ENCODE measurements at regions not wholly inside any gene's neighbourhood (a gene's known extent, or its start where the extent isn't known, plus 50 kb on each side); places are given as distances from the start of the nearest gene placed in this dataset.
"Not testable (repeated sequence)": the region's sequence is repeated elsewhere in the genome, so short reads cannot be mapped to it uniquely, and the experiment has no call there.

DNA sequence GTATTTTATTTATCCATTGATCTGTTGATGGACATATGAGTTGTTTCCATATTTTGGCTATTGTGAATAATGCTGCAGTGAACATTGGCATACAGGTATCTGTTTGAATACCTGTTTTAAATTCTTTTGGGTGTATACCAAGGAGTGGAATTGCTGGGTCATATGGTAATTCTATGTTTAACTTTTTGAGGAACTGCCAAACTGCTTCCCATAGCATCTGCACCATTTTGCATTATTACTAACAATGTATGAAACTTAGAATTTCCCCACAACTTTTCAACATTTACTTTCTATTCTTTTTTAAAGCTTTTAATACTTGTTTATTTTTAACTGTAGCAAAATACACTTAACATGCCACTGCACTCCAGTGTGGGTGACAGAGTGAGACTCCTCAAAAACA is 57.0 kb upstream of the MSN start:
- no peak for DNase-seq

DNA sequence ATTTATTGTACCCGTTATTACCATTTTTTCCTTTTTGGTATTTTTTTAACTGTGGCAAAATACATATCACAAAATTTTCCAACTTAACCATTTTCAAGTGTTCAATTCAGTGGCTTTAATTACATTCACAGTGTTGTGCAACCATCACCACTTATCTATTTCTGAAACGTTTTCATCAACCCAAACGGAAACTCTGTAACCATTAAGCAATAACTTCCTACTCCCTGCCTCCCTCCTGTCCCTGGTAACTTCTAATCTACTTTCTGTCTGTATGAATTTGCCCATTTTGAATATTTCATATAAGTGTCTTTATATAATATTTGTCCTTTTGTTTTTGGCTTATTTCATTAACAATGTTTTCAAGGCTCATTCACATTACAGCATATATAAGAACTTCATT is 57.4 kb upstream of the MSN start:
- no peak for DNase-seq

DNA sequence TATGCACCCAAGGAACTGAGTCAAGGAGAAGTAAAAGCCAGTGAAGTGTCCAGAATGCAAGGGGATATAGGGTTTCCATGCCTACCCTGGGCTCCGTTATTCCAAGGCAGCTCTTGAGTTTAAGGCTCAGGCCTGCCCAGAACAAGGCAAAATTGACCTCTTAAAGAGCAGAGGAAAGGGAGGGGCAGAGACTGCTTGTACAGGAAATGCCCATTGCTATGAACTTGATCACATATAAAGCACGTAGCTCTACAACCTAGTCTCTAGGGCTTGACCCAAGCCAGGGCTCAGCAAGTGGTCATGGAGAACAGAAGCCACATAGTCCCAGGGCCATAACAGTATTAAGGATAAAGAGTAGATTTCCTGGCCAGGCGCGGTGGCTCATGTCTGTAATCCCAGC is 58.2 kb upstream of the MSN start:
- DNase-seq: no peak

DNA sequence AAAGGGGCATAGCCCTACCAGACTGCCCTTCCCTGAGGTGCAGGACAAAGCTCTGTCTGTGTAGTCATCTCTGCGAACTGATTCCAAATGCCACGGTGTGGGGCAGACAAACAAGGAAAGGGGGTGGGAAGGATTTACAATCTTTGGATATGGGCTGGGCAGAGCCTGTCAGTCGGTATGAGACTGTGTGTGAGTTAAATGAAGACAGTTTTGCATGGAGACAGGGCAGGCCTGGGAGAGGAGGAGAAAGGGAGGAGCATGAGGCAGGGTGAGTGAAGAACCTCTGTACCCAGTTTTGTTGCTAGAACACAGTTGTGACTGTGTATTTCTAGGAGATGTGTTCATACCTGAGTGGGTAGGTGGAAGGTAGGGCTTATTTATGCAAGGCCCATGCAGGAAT is 59.4 kb upstream of the MSN start:
- no peak for DNase-seq

DNA sequence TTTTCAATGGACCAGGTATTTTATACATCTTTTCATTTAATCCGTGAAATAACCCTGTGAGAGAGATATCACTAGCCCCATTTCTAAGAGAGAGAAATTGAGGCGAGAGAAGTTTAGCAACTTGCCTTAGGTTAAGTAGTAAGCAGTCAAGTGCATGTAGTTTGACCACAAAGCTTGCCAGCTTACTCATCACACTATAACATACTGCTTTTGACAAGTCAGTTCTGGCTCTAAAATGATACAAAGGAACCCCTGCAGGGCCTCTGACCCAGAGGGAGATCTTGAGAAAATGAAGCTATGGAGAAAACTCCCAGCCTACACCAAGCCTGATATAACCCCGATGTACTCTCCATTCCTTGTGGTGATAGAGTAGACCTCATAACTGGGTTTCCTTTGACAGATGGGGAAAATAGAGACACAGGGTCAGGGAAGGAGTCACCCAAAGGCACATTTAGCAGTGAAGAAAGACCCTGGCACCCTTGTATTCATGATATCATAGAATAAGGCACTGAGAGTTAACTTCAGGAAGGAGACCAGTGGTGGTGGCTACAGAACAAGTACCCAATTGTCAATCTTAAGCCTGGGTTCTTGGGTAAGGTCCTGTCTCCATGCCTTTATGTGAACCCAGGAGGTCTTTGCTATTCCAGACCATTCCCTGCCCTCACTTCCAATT is 60.2 kb upstream of the MSN start:
- no peak for DNase-seq

DNA sequence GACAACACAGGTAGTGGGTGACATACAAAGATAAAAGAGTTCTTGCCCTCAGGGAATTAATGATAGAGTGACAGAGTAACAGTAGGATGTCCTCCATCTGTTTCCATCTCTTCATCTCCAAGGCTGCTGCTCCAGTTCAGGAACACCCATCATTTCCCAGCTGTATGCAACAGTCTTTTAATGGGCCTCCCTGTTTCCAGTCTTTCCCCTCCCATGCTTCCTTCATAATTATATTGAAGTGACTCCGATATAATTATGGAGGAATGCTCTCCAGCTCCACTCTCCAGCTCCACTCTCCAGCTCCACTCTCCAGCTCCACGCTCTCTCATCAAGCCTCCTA is 65.3 kb upstream of the MSN start:
- DNase-seq: no peak

DNA sequence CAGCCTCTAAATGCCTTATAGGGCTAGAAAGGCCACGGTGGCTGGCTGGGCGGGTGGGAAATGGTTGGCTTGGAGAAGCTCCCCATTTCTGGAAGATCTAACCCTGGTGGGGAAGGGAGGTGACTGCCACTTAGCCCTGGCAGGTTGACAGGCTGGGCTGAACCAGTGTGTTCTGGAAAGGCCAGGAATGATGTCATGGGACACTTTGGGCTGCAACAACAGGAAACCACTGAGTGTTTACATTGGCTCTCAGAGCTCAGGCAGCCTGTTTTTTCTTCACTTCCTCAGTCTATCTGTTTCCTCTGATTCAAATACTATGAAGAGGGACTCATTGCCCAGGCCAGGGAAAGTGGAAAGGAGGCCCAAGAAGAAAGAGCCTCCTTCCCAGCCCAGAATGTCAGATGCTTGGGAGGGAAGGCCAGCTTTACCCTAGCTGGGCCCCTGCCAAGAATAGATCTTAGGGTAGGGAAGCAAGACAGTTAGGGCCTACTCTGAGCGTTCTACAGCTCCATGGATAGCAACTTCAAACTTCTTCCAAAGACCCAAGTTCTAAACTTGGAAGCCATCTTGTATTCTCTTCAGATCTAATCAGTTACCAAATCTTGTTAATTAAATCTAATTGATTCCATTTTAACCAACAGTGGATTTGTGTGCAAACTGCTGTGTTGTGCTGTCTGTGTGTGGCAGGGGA is 65.8 kb upstream of the MSN start:
- peak; percentile 54 for DNase-seq

DNA sequence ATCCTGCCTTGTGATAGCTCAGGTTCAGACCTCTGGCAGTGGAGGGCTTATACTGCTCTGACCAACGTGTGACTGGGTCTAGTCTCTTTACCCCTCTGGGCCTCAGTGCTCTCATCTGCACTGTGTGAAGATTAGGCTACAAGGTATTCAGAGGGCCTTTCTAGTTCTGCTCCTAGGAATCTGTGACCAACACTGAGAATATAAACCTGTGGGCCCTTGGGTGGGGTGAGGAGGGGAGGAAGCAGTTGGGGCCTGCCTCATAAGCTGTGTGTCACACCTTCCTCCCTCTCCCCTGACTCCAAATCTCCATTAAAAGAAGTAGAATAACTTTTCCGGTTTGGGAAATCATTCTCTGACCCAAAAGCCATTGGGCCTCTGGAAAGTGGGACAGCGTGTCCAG is 66.3 kb upstream of the MSN start:
- no peak for DNase-seq

DNA sequence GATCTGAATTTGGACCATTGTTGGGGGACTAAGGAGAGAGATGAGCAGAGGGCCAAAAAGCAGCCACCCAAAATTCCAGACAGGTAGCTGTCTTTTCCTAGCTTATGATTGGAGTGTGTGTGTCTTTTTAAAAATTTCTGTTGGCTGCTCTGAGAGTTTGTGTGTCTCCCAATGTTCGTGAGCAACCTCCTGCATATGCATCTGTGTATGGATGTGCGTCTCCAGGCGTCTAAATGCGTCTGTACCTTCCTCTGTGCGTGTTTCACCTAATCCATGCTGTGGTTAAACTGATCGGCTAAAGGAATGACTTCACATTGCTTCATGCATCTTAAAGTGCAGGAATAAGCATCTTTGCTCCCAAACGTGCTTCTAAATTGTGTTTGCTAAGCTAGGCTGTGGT is 65.5 kb upstream of the LAS1L start:
- DNase-seq: no peak

DNA sequence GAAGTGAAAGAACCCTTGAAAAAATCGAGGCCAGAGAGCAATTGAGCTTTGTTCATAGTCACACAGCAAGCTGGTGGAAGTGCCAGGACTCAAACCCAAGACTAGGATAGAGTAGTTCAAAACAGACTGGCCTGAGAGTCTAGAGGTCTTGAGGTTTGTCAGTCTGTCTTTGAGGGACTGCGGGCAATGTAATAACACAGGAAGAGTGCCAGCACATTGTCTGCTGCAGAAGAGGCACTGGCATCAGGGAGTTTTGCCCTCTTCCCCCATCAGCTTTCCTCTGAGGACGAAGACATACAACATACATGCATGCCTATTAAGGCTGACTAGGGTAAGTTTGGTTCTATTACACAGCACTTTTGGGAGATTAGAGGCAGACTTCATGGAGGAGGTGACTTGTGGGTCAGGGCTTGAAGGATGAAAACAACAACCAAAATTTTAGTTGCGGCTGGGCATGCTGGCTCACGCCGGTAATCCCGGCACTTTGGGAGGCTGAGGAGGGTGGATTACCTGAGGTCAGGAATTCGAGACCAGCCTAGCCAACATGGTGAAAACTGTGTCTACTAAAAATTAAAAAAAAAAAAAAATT is 64.1 kb upstream of the LAS1L start:
- DNase-seq: no peak

DNA sequence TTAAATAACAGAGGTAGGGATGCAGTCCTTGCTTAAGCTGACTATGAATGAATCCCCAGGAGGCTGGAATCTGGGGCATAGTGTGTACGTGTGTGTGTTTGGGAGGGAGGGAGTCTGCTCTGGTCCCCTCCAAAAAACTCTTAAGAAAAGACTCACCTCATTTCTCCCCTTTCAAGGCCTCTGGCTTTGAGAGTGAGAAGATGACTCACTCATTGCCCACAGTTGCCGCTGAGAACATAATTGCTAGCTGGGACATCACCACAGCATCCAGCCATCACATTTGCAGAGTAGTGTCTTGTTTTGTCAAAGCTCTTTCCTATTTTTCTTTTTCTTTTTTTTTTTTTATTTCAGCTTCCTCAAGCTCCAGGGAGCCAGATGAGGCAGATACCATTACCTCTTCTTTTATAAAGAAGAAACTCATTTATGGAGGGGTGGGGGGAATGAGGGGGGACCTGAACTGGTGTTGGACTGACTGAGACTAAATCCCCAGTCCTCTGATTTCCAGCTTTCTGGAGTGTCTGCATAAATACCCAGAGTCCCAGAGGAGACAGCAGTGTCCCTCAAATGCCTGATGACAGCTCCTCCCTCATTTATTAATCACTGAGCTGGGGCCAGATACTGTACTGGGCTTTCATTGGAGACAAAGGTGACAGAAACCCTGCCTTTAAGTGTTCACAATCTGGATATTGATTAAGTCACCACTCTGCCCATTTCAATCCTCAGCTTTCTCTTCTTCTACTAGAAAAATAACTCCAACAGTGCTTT is 61.9 kb upstream of the LAS1L start:
- DNase-seq: no peak

DNA sequence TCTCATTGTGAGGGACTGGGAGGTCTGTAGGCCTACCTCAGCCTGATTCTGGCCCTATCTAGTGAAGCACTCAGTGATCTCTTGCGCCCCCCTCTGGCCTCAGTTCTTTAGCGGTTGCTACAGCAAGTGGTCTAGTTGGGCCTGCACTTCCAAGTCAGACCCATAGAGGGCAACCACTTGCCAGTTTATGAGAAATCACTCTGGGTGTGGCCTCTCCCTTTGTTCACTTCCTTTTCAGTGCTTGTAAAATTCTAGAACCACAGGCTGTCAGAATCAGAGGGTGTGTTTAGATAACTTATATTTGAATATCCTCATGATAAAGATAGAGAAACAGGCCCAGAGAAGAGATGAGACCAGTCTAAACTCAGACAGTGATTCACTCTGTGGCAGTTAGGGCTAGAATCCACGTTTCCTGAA is 60.9 kb upstream of the LAS1L start:
- DNase-seq: peak; percentile 88

DNA sequence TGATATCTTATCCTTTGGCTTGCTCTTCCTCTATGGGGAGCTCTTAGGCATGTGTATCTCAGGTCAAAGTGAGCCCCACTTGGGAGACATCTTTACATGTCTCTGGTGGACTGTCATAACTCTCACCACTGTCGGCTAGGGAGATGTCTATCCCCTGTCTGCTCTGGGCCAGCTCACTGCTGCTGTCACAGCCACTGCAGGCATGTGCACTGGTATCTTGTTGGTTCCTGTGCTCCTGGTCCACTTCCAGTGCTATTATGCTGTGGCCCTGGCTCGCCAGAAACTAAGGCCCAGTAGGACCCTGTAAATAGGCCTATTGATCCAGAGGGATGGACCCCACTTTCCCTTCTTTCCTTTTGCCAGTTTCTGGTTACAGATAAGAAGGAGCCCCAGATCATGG is 56.6 kb upstream of the LAS1L start:
- DNase-seq: no peak

DNA sequence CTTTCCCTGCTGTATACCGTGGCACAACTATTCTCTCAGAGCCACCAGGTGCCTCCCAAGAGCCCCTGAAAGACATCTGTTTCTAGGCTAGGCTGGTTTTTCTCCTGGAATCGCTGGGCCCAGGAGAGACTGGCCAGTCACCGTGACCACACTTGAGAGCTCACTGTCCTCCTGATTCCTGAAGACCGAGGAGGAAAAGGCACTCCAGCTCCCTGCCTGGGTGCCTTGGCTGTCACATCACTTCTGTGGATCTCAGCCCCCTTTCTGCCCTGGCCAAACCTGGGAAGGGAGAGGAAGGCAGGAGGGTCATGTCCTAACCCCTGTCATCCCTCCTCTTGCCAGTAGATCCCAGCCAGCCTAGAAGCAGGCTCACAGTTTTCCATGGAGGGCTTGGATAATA is 54.7 kb upstream of the LAS1L start:
- DNase-seq: no peak

DNA sequence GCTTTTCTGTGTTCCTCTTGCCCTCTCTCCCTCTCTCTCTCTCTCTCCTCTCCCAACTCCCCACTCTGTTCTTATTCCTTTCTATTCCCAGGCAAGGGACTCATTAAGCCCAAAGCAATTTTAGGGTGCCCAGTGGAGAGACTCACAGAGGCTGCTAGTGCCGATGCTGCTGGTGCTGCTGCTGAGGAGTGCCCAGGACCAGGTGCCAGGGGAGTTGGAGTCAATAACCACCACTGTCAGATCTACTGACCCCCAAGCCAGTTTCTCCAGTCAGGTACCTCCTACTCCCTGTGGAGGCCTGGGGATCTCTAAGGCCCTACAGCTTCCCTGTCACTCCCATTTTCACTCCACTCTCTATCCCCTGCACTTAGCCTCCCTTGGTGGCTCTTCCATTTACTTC is 54.2 kb upstream of the LAS1L start:
- DNase-seq: no peak

DNA sequence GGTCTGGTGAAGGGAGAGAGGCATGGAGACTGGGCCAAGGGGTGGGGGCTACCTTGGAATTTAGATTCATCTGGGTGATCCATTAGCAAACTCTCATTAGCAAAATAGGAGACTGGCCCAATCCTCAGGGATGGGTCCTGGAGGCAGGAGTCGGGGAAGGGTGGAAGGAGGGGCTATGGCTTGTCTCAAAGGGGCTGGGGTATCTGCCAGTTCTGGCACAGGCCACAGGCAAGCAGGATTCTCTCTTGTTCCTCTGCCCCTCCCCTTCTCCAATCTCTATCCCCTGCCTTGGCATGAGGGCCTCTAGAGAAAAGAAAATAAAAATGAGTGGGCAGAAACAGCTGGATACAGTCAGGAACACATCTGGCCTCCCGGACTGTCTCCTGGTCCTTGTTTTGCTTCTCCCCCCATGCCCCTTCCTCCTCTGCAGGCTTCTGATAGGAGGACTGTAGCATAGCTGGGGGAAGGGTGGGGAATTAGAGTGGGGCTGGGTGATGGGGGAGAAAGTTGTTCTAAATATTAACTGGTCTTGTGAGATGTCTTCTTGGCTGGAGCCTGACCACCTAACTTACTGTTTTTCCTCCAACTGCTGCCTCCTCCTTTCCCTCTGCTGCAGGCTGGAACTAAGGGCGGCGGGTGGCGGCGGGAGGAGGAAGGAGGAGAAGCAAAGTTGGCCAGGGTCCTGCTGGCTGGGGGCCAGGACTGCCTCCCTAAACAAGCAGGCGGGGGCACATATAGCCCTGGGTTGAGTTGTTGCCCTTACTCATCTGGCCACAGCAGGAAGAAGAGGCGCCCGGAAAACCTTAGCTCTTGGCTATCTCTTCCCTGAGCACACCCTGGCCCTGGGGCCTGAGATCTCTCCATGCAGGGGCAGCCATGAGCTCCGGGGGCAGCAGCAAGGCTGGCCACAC is 53.3 kb upstream of the LAS1L start:
- DNase-seq: peak; percentile 51

DNA sequence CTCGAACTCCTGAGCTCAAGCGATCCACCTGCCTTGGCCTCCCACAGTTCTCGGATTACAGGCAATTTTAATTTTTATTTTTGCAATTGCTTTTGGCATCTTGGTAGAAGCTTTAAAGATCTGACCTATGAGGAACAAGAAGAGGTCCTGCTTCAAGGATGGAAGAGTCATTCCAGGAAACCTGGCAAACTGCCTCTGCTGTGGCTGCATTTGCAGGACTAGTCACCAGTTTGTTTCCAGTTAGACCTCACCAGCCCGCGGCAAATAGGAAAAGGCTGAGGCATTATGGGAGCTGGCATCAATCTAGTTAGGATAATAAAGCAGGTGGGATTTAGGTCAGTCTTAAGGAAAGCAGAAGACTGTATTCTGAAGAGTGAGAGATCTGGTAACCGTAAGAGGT is 51.9 kb upstream of the LAS1L start:
- DNase-seq: no peak

DNA sequence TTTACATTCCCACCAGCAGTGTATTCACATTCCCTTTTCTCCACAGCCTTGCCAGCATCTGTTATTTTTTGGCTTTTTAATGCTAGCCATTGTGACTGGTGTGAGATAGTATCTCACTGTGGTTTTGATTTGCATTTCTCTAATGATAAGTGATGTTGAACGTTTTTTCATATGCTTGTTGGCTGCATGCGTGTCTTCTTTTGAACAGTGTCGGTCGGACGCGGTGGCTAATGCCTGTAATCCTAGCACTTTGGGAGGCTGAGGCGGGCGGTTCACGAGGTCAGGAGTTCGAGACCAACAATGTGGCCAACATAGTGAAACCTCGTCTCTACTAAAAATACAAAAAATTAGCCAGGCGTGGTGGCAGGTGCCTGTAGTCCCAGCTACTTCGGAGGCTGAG is 50.6 kb upstream of the LAS1L start:
- DNase-seq: not testable (repeated sequence)
